ENCODE measurements at regions not wholly inside any gene's neighbourhood (a gene's known extent, or its start where the extent isn't known, plus 50 kb on each side); places are given as distances from the start of the nearest gene placed in this dataset.

- Histone ChIP-seq H3K27me3 (no peaks in the 10 kb centered on the region), H3K4me1 (no peaks in the 10 kb centered on the region), H3K36me3 (ENCODE audit: low read depth, missing control alignments) (no peaks in the 10 kb centered on the region), H3K9me3 (no peaks in the 10 kb centered on the region), H3K27ac (no peak overlapping the region), H3K4me3 (no peak overlapping the region)
- TF ChIP-seq CTCF (IDR thresholded peaks at IDR 0.05) (no peak), POLR2A (IDR thresholded peaks at IDR 0.05) (no peak)
- WGBS, 2 donors, result 94 to 95% methylated on average over 7 of the region's 7 CpGs
- intact Hi-C loops (cut with DNase I; ENCODE audit: low total_unique reads), result no loop called here
- DNase-seq, result no peak
These were observed 269.4 kb downstream of the TCF7L2 start for GRCh38 chr10:113219446-113219845.

- H3K4me3 ChIP-seq, result no peak overlapping the region
These were observed 271.7 kb downstream of the TCF7L2 start for GRCh38 chr10:113221756-113222168.

GRCh38 chr10:113222207-113222606 is 272.2 kb downstream of the TCF7L2 start:
- DNase-seq, result no peak
- Histone ChIP-seq H3K9me3 (no peaks in the 10 kb centered on the region), H3K27ac (no peak overlapping the region), H3K4me1 (no peaks in the 10 kb centered on the region), H3K4me3 (no peak overlapping the region), H3K36me3 (ENCODE audit: low read depth, missing control alignments) (no peaks in the 10 kb centered on the region), H3K27me3 (no peaks in the 10 kb centered on the region)
- TF ChIP-seq POLR2A (IDR thresholded peaks at IDR 0.05) (no peak), CTCF (IDR thresholded peaks at IDR 0.05) (no peak)
- 64 to 70% methylated on average over 12 of the region's 12 CpGs for WGBS, 2 donors
- intact Hi-C loops (cut with DNase I; ENCODE audit: low total_unique reads), result no loop called here

More at GRCh38 chr10:113221756-113222168, 271.7 kb downstream of the TCF7L2 start:
- no peak overlapping the region for H3K27ac ChIP-seq
- no peaks in the 10 kb centered on the region for H3K36me3 ChIP-seq (ENCODE audit: low read depth, missing control alignments)
- H3K9me3 ChIP-seq, result no peaks in the 10 kb centered on the region
- no peaks in the 10 kb centered on the region for H3K4me1 ChIP-seq
- intact Hi-C loops (cut with DNase I; ENCODE audit: low total_unique reads), result no loop called here
- TF ChIP-seq CTCF (IDR thresholded peaks at IDR 0.05), result no peak
- no peak for TF ChIP-seq POLR2A (IDR thresholded peaks at IDR 0.05)
- no peak for DNase-seq
- H3K27me3 ChIP-seq, result no peaks in the 10 kb centered on the region
- 78 to 82% methylated on average over 6 of the region's 6 CpGs for WGBS, 2 donors

- no peaks in the 10 kb centered on the region for H3K36me3 ChIP-seq (ENCODE audit: low read depth, missing control alignments)
- intact Hi-C loops (cut with DNase I; ENCODE audit: low total_unique reads), result no loop called here
- TF ChIP-seq POLR2A (IDR thresholded peaks at IDR 0.05), result no peak
- no peak for TF ChIP-seq CTCF (IDR thresholded peaks at IDR 0.05)
- H3K27me3 ChIP-seq, result no peaks in the 10 kb centered on the region
- H3K27ac ChIP-seq, result no peak overlapping the region
- H3K9me3 ChIP-seq, result no peaks in the 10 kb centered on the region
- H3K4me3 ChIP-seq, result no peak overlapping the region
- H3K4me1 ChIP-seq, result no peaks in the 10 kb centered on the region
- no peak for DNase-seq
- WGBS, 2 donors, result 66 to 95% methylated on average over 2 of the region's 2 CpGs
These were observed 275.3 kb downstream of the TCF7L2 start for GRCh38 chr10:113225364-113225763.

GRCh38 chr10:113225903-113226302 is 275.9 kb downstream of the TCF7L2 start:
- no peak for TF ChIP-seq POLR2A (IDR thresholded peaks at IDR 0.05)
- no peak for TF ChIP-seq CTCF (IDR thresholded peaks at IDR 0.05)
- WGBS, 2 donors, result 91 to 94% methylated on average over 11 of the region's 11 CpGs
- intact Hi-C loops (cut with DNase I; ENCODE audit: low total_unique reads), result no loop called here
- H3K4me1 ChIP-seq, result no peaks in the 10 kb centered on the region
- no peaks in the 10 kb centered on the region for H3K27me3 ChIP-seq
- no peak overlapping the region for H3K27ac ChIP-seq
- no peak for DNase-seq
- no peak overlapping the region for H3K4me3 ChIP-seq
- no peaks in the 10 kb centered on the region for H3K36me3 ChIP-seq (ENCODE audit: low read depth, missing control alignments)
- H3K9me3 ChIP-seq, result no peaks in the 10 kb centered on the region
